K562 (cell line): ENCODE measurements at regions not wholly inside any gene's neighbourhood (a gene's known extent, or its start where the extent isn't known, plus 50 kb on each side); places are given as distances from the start of the nearest gene placed in this dataset.

Experiments used
- ATAC-seq: fragments of 200-7000 bp; cut with Tn5 transposase; 3 replicates; pipeline ENCODE4 v1.9.1; 2020; ENCODE audit warnings: moderate library complexity
- BruUV-seq: library from RNA; stranded (reverse); fragments of 400-500 nt; replicated peaks from 2 replicates; lab custom pipeline; 2021; lab: Mats Ljungman, UMichigan
- CTCF ChIA-PET: fragments of 300-600 bp; formaldehyde crosslinking; extraction: SDS; loops from one replicate; lab custom pipeline; 2021; ENCODE audit warnings: low intra/inter-chr PET ratio; lab: Yijun Ruan, JAX
- POLR2A ChIA-PET: fragments of 300-600, 350-650 bp; sonication (Branson Sonifier 250); formaldehyde crosslinking; extraction: SDS; loops from one replicate; lab custom pipeline; 2021; ENCODE audit warnings: antibody characterized with exemption, inconsistent platforms; lab: Yijun Ruan, JAX
- DNase-seq, 4 experiments: peaks; one replicate each; pipeline versions ENCODE4 v3.0.0 to v3.0.0-alpha.2; 2011 to 2018; ENCODE audit warnings: low spot score in 3 of 4, mixed read lengths in 3 of 4; ENCODE audit errors: extremely low read depth in 1 of 4
- FAIRE-seq: peaks from 2 replicates; lab custom pipeline; 2011; peaks lifted over from hg19 to GRCh38; lab: Jason Lieb, UNC
- H2AFZ ChIP-seq: 2 replicates; pipeline ENCODE4 v1.6.0; 2011; ENCODE audit warnings: low read depth, low read length, control low read depth, inconsistent platforms
- H3K27ac ChIP-seq: fragments of 200-600 bp; 3 replicates; pipeline ENCODE4 v1.8.0; 2011; ENCODE audit warnings: low read depth, mild to moderate bottlenecking, control low read depth, inconsistent platforms, low read length, moderate library complexity, mixed read lengths; ENCODE audit errors: extremely low read depth
- H3K27me3 ChIP-seq, 2 experiments: fragments of 300-600 bp in 1 of 2; 2 replicates in 1 of 2; 3 replicates in 1 of 2; pipeline versions ENCODE4 v1.6.0 to v1.8.0; 2011; ENCODE audit warnings: inconsistent platforms in 2 of 2, low read length in 2 of 2, mild to moderate bottlenecking in 1 of 2, mixed read lengths in 1 of 2, moderate library complexity in 1 of 2; ENCODE audit not compliant: control insufficient read depth in 2 of 2, insufficient read depth in 2 of 2
- H3K36me3 ChIP-seq: fragments of 300-600 bp; 3 replicates; pipeline ENCODE4 v1.8.0; 2011; ENCODE audit warnings: mild to moderate bottlenecking, low read length, inconsistent platforms; ENCODE audit not compliant: control insufficient read depth, insufficient read depth
- H3K4me1 ChIP-seq, 2 experiments: fragments of 200-600 bp in 1 of 2; replicated peaks in 1 of 2; 2 replicates in 1 of 2; 3 replicates in 1 of 2; pipeline versions ENCODE4 v1.5.1 to v1.8.0; 2011; ENCODE audit warnings: inconsistent platforms in 2 of 2, low read length in 2 of 2, mild to moderate bottlenecking in 1 of 2, mixed read lengths in 1 of 2, moderate library complexity in 1 of 2; ENCODE audit not compliant: control insufficient read depth in 2 of 2, insufficient read depth in 2 of 2
- H3K4me2 ChIP-seq: 2 replicates; pipeline ENCODE4 v1.6.1; 2011; ENCODE audit warnings: low read length, control low read depth, inconsistent platforms, mixed read lengths; ENCODE audit not compliant: insufficient read depth
- H3K4me3 ChIP-seq: fragments of 200-600 bp; sonication (generic), shearing (Covaris generic); 2 replicates; pipeline ENCODE4 v1.5.1; 2016; ENCODE audit warnings: control low read depth, inconsistent platforms
- H3K79me2 ChIP-seq: fragments of 200-600 bp; 3 replicates; pipeline ENCODE4 v1.8.0; 2011; ENCODE audit warnings: low read length, inconsistent platforms; ENCODE audit not compliant: control insufficient read depth, insufficient read depth
- H3K9ac ChIP-seq, 2 experiments: 2 replicates each; pipeline versions ENCODE4 v1.6.0 to v1.6.1; 2011; ENCODE audit warnings: low read depth in 2 of 2, low read length in 2 of 2, control low read depth in 1 of 2, inconsistent platforms in 1 of 2, mild to moderate bottlenecking in 1 of 2, mixed read lengths in 1 of 2; ENCODE audit not compliant: insufficient read depth in 1 of 2
- H3K9me1 ChIP-seq: one replicate; pipeline ENCODE4 v1.6.0; 2011; ENCODE audit warnings: inconsistent platforms, mild to moderate bottlenecking, low read length, moderate library complexity; ENCODE audit not compliant: control insufficient read depth, insufficient read depth
- H3K9me3 ChIP-seq: replicated peaks from 2 replicates; pipeline ENCODE4 v1.5.1; 2011; ENCODE audit warnings: low read depth, low read length, inconsistent platforms; ENCODE audit not compliant: control insufficient read depth, insufficient read depth
- H4K20me1 ChIP-seq: replicated peaks from 2 replicates; pipeline ENCODE4 v1.6.1; 2011; ENCODE audit warnings: low read length, inconsistent platforms, mixed read lengths; ENCODE audit not compliant: control insufficient read depth, insufficient read depth
- BMI1 ChIP-seq: fragments of 150-350 bp; IDR thresholded peaks from 2 replicates; pipeline ENCODE4 v1.6.1; 2014; ENCODE audit warnings: low read length
- HES1 ChIP-seq: fragments of 450-650 bp; IDR thresholded peaks from 2 replicates; pipeline ENCODE4 v1.6.1; 2016; ENCODE audit warnings: low read depth, mild to moderate bottlenecking, moderate library complexity
- LARP7 ChIP-seq: fragments of 450-650 bp; IDR thresholded peaks from 2 replicates; pipeline ENCODE4 v1.6.1; 2016
- NCOR1 ChIP-seq: fragments of 450-650 bp; IDR thresholded peaks from 2 replicates; pipeline ENCODE4 v1.6.1; 2016; ENCODE audit warnings: mild to moderate bottlenecking, moderate library complexity
- RBM25 ChIP-seq: fragments of 200-400 bp; formaldehyde crosslinking; IDR thresholded peaks from 2 replicates; pipeline ENCODE4 v1.6.1; 2018; ENCODE audit warnings: low read length, low read depth, moderate library complexity; ENCODE audit not compliant: severe bottlenecking
- SOX6 ChIP-seq: fragments of 450-650 bp; IDR thresholded peaks from 2 replicates; pipeline ENCODE4 v1.6.1; 2014; ENCODE audit warnings: mild to moderate bottlenecking
- TAF9B ChIP-seq: fragments of 450-650 bp; IDR thresholded peaks from 2 replicates; pipeline ENCODE4 v1.6.1; 2018; ENCODE audit warnings: mild to moderate bottlenecking; ENCODE audit not compliant: partially characterized antibody
- ZNF197 ChIP-seq: fragments of 200-800 bp; sonication (Bioruptor generic); IDR thresholded peaks from 2 replicates; pipeline ENCODE4 v1.6.1; 2016; ENCODE audit warnings: low read depth, missing genetic modification characterization, missing compliant biosample characterization
- ZNF224 ChIP-seq: sonication (generic); formaldehyde crosslinking; IDR thresholded peaks from 2 replicates; pipeline ENCODE4 v1.8.0; 2022; ENCODE audit warnings: mild to moderate bottlenecking, missing genetic modification reagents
- ZNF24 ChIP-seq: fragments of 450-650 bp; IDR thresholded peaks from 2 replicates; pipeline ENCODE4 v1.6.1; 2016
- ZNF561 ChIP-seq: fragments of 450-650 bp; formaldehyde crosslinking; conservative IDR thresholded peaks from 2 replicates; pipeline ENCODE4 v1.4.0; 2020; ENCODE audit warnings: mild to moderate bottlenecking, moderate library complexity
- WGBS: fragments of 100-300 bp; shearing (Covaris generic); methylation state at CpG from one replicate; pipeline ENCODE4 v1.1.6; 2016; ENCODE audit warnings: low coverage, mixed read lengths; ENCODE audit not compliant: insufficient coverage; ENCODE audit errors: missing lambda C conversion rate; 5-methylcytosine and 5-hydroxymethylcytosine counted together
- in situ Hi-C: fragments of 300-500 bp; cut with MboI; formaldehyde crosslinking; loops from 4 replicates; pipeline ENCODE4 v1.15.0; 2018; ENCODE audit warnings: inconsistent platforms, mixed read lengths
- intact Hi-C: fragments of 100-400 bp; cut with micrococcal nuclease; formaldehyde crosslinking; loops from 2 replicates; pipeline ENCODE4 v1.14.2; 2022
- TF ChIP-seq, protein P1 (sequence below): IDR thresholded peaks from 2 replicates; pipeline ENCODE4 v1.6.1; 2016; ENCODE audit warnings: missing genetic modification characterization, missing compliant biosample characterization
- TF ChIP-seq, protein P2 (sequence below): sonication (generic); formaldehyde crosslinking; IDR thresholded peaks from 2 replicates; pipeline ENCODE4 v1.8.0; 2022; ENCODE audit warnings: mild to moderate bottlenecking, missing genetic modification reagents
- TF ChIP-seq, protein P3 (sequence below): fragments of 450-650 bp; IDR thresholded peaks from 2 replicates; pipeline ENCODE4 v1.7.1; 2018; ENCODE audit warnings: mild to moderate bottlenecking, low read depth; ENCODE audit not compliant: partially characterized antibody

DNA sequence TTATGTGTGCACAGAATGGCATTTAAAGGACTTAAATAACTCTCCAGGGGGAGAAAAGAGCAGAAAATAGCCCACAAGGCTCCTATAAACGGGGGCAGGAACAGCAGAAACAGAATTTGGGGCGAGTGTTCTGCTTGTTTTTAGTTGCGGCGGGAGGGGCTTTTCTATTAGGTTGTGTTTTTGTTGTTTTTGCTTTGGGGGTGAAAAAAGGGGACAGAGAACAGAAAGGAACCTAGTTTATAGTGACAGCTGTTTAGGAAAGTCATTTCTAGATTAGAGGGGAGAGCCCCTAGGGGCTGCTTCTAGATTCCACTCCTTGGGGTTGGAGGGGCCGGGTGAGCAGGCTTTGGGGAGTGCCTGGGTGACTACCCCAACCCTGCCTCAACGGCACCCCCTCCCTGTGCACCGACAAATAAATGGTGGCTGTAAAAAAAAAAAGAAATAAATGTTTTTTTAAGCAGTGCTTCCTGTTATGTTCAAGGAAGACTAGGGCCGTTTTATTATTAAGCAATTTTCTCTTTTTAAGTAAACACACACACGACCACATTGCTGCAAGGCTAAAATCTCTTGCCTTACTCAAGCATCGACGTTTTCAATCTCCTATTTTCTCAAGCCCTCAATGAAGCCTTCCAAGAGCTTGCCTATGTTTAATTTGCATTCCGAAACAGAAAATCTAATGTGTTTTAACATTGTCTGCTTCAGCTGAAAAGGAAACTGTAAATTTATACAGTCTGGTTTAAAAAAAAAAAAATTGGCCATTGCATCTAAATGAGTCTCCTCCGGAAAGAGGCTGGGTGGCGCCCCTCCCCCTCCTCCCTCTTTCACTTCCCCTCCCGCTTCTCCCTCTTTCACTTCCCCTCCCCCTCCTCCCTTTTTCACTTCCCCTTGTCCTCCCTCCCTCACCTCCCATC, 123.3 kb upstream of the TBL1X start:
- Histone ChIP-seq H3K27me3 (no peaks in the 10 kb centered on the region), H3K9ac (peak overlapping the region in 1 of 2 experiments; percentile 31; a peak in 1 of 4 replicates), H3K9me1 (no peaks in the 10 kb centered on the region), H4K20me1 (no peaks in the 10 kb centered on the region), H3K9me3 (no peaks in the 10 kb centered on the region), H2AFZ (peak overlapping the region; percentile 89), H3K36me3 (no peaks in the 10 kb centered on the region), H3K4me2 (no peak overlapping the region), H3K27ac (peak overlapping the region; percentile 79), H3K79me2 (no peaks in the 10 kb centered on the region), H3K4me3 (no peak overlapping the region), H3K4me1 (peaks cover 11 to 26% of the 10 kb centered on the region in 2 experiments)
- ChIA-PET POLR2A (interaction anchor here (0.7 to 1.2 kb wide), 2 partner anchors 122 to 293 kb away, joined by 3 to 4 read pairs; no protein-coding TSS in a partner anchor), CTCF (no interaction called here)
- in situ Hi-C loops (no loop called here), intact Hi-C loops (loop anchor here (1.0 kb wide), 2 partner anchors 11 to 122 kb away; no protein-coding TSS in a partner anchor)
- ATAC-seq (peak; percentile 38), DNase-seq (peak; percentile 57 to 72 (median 60)), FAIRE-seq (peak; percentile 76)
- BruUV-seq = no TSS peak
- 35% methylated on average over 10 of the region's 15 CpGs for WGBS
- TF ChIP-seq TAF9B = no peak
- no peak for TF ChIP-seq BMI1
- TF ChIP-seq HES1 = no peak
- no peak for TF ChIP-seq ZNF197 (CRISPR knock-in tag)
- TF ChIP-seq ZNF24 = no peak
- TF ChIP-seq, protein P1, sequence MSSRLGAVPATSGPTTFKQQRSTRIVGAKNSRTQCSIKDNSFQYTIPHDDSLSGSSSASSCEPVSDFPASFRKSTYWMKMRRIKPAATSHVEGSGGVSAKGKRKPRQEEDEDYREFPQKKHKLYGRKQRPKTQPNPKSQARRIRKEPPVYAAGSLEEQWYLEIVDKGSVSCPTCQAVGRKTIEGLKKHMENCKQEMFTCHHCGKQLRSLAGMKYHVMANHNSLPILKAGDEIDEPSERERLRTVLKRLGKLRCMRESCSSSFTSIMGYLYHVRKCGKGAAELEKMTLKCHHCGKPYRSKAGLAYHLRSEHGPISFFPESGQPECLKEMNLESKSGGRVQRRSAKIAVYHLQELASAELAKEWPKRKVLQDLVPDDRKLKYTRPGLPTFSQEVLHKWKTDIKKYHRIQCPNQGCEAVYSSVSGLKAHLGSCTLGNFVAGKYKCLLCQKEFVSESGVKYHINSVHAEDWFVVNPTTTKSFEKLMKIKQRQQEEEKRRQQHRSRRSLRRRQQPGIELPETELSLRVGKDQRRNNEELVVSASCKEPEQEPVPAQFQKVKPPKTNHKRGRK (tag) = 0 out of 2 replicates have a peak, but pooled peaks have one; percentile 16
- TF ChIP-seq, protein P2, sequence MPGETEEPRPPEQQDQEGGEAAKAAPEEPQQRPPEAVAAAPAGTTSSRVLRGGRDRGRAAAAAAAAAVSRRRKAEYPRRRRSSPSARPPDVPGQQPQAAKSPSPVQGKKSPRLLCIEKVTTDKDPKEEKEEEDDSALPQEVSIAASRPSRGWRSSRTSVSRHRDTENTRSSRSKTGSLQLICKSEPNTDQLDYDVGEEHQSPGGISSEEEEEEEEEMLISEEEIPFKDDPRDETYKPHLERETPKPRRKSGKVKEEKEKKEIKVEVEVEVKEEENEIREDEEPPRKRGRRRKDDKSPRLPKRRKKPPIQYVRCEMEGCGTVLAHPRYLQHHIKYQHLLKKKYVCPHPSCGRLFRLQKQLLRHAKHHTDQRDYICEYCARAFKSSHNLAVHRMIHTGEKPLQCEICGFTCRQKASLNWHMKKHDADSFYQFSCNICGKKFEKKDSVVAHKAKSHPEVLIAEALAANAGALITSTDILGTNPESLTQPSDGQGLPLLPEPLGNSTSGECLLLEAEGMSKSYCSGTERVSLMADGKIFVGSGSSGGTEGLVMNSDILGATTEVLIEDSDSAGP (CRISPR knock-in tag) = no peak
- TF ChIP-seq, protein P3, sequence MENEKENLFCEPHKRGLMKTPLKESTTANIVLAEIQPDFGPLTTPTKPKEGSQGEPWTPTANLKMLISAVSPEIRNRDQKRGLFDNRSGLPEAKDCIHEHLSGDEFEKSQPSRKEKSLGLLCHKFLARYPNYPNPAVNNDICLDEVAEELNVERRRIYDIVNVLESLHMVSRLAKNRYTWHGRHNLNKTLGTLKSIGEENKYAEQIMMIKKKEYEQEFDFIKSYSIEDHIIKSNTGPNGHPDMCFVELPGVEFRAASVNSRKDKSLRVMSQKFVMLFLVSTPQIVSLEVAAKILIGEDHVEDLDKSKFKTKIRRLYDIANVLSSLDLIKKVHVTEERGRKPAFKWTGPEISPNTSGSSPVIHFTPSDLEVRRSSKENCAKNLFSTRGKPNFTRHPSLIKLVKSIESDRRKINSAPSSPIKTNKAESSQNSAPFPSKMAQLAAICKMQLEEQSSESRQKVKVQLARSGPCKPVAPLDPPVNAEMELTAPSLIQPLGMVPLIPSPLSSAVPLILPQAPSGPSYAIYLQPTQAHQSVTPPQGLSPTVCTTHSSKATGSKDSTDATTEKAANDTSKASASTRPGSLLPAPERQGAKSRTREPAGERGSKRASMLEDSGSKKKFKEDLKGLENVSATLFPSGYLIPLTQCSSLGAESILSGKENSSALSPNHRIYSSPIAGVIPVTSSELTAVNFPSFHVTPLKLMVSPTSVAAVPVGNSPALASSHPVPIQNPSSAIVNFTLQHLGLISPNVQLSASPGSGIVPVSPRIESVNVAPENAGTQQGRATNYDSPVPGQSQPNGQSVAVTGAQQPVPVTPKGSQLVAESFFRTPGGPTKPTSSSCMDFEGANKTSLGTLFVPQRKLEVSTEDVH = no peak
- TF ChIP-seq NCOR1 = no peak
- TF ChIP-seq ZNF224 (CRISPR knock-in tag) = no peak
- TF ChIP-seq RBM25 = no peak
- no peak for TF ChIP-seq LARP7
- no peak for TF ChIP-seq SOX6
- TF ChIP-seq ZNF561 (CRISPR knock-in tag) = no peak
